ENCODE measurements at regions not wholly inside any gene's neighbourhood (a gene's known extent, or its start where the extent isn't known, plus 50 kb on each side); places are given as distances from the start of the nearest gene placed in this dataset.

DNA sequence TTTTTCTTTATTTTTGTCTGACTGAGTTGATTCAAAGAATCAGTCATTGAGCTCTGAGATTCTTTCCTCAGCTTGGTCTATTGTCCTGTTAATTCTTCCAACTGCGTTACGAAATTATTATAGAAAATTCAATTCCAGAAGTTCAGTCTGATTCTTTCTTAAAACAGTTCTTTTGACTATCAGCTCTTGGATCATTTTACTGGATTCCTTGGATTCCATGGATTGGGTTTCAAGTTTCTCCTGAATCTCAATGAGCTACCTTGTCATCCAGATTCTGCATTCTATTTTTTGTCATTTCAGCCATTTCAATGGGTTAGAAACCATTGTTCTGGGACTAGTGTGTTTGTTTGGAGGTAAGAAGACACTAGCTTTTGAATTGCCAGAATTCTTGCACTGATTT lies 169.3 kb downstream of the PCDH20 start:
- TF ChIP-seq SP1 (CRISPR knock-in tag; conservative IDR thresholded peaks at IDR 0.05) (no peak), NFYB (CRISPR knock-in tag; conservative IDR thresholded peaks at IDR 0.05; ENCODE audit: low read depth) (no peak)
- TF ChIP-seq, protein P1, sequence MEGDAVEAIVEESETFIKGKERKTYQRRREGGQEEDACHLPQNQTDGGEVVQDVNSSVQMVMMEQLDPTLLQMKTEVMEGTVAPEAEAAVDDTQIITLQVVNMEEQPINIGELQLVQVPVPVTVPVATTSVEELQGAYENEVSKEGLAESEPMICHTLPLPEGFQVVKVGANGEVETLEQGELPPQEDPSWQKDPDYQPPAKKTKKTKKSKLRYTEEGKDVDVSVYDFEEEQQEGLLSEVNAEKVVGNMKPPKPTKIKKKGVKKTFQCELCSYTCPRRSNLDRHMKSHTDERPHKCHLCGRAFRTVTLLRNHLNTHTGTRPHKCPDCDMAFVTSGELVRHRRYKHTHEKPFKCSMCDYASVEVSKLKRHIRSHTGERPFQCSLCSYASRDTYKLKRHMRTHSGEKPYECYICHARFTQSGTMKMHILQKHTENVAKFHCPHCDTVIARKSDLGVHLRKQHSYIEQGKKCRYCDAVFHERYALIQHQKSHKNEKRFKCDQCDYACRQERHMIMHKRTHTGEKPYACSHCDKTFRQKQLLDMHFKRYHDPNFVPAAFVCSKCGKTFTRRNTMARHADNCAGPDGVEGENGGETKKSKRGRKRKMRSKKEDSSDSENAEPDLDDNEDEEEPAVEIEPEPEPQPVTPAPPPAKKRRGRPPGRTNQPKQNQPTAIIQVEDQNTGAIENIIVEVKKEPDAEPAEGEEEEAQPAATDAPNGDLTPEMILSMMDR (IDR thresholded peaks at IDR 0.05): no peak
- TF ChIP-seq, protein P2, sequence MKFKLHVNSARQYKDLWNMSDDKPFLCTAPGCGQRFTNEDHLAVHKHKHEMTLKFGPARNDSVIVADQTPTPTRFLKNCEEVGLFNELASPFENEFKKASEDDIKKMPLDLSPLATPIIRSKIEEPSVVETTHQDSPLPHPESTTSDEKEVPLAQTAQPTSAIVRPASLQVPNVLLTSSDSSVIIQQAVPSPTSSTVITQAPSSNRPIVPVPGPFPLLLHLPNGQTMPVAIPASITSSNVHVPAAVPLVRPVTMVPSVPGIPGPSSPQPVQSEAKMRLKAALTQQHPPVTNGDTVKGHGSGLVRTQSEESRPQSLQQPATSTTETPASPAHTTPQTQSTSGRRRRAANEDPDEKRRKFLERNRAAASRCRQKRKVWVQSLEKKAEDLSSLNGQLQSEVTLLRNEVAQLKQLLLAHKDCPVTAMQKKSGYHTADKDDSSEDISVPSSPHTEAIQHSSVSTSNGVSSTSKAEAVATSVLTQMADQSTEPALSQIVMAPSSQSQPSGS (CRISPR knock-in tag; IDR thresholded peaks at IDR 0.05; ENCODE audit: borderline replicate concordance, low read depth): no peak
- TF ChIP-seq, protein P3, sequence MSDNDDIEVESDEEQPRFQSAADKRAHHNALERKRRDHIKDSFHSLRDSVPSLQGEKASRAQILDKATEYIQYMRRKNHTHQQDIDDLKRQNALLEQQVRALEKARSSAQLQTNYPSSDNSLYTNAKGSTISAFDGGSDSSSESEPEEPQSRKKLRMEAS (CRISPR knock-in tag; IDR thresholded peaks at IDR 0.05): no peak

Data from WTC11 (cell line).